Tibial artery (tissue), 4 donors: ENCODE measurements at regions not wholly inside any gene's neighbourhood (a gene's known extent, or its start where the extent isn't known, plus 50 kb on each side); places are given as distances from the start of the nearest gene placed in this dataset.

ENCODE experiments used
- DNase-seq, 2 donors: peaks; one replicate each; pipeline ENCODE4 v3.0.0-alpha.2; 2019
- H3K27ac ChIP-seq, 2 donors: fragments of 200-600 bp; sonication (generic) in 1 of 2; 1 replicate in 1 of 2; 2 replicates in 1 of 2; pipeline ENCODE4 v1.5.1; 2018 to 2019; ENCODE audit warnings: mild to moderate bottlenecking in 1 of 2
- H3K27me3 ChIP-seq, 2 donors: fragments of 200-600 bp; sonication (generic) in 1 of 2; one replicate each; pipeline versions ENCODE4 v1.5.1 to v1.6.0; 2016 to 2019
- H3K36me3 ChIP-seq, 3 donors: fragments of 200-600 bp; sonication (generic) in 2 of 3; one replicate each; pipeline ENCODE4 v1.5.1; 2016 to 2019; ENCODE audit warnings: mild to moderate bottlenecking in 2 of 3
- H3K4me1 ChIP-seq, 4 donors: fragments of 200-600 bp; sonication (generic) in 2 of 4; 1 replicate in 3 of 4; 2 replicates in 1 of 4; pipeline ENCODE4 v1.5.1; 2016 to 2019
- H3K4me3 ChIP-seq, 2 donors: fragments of 200-600 bp; sonication (generic) in 1 of 2; 1 replicate in 1 of 2; 2 replicates in 1 of 2; pipeline ENCODE4 v1.5.1; 2018 to 2019; ENCODE audit warnings: mild to moderate bottlenecking in 2 of 2
- H3K9me3 ChIP-seq, 3 donors: fragments of 200-600 bp; sonication (generic) in 1 of 3; one replicate each; pipeline ENCODE4 v1.5.1; 2016 to 2019
- CTCF ChIP-seq, 2 experiments: fragments of 200-600 bp in 1 of 2; fragments of 450-650 bp in 1 of 2; IDR thresholded peaks; one replicate each; pipeline ENCODE4 v1.5.1; 2017 to 2019; ENCODE audit warnings: antibody characterized with exemption in 2 of 2, mild to moderate bottlenecking in 1 of 2, moderate library complexity in 1 of 2
- intact Hi-C: fragments of 100-400 bp; cut with DNase I; formaldehyde crosslinking; loops from one replicate; pipeline ENCODE4 v1.15.0; 2023; ENCODE audit warnings: low total_unique reads

- Histone ChIP-seq H3K4me3 (no peak overlapping the region), H3K4me1 (no peaks in the 10 kb centered on the region), H3K36me3 (no peaks in the 10 kb centered on the region), H3K27me3 (no peaks in the 10 kb centered on the region), H3K27ac (no peak overlapping the region), H3K9me3 (no peaks in the 10 kb centered on the region)
- DNase-seq, result no peak
- no peak for TF ChIP-seq CTCF (IDR thresholded peaks at IDR 0.05)
- intact Hi-C loops, result no loop called here
Measured at GRCh38 chr3:17951241-17951640, 208.8 kb upstream of the TBC1D5 start.

- Histone ChIP-seq H3K27ac (no peak overlapping the region), H3K36me3 (no peaks in the 10 kb centered on the region), H3K9me3 (no peaks in the 10 kb centered on the region), H3K4me1 (no peaks in the 10 kb centered on the region), H3K4me3 (no peak overlapping the region), H3K27me3 (no peaks in the 10 kb centered on the region)
- intact Hi-C loops, result no loop called here
- no peak for TF ChIP-seq CTCF (IDR thresholded peaks at IDR 0.05)
- no peak for DNase-seq
Measured at GRCh38 chr3:17949101-17949500, 206.7 kb upstream of the TBC1D5 start.

- H3K27ac ChIP-seq, result no peak overlapping the region
- H3K4me1 ChIP-seq, result no peaks in the 10 kb centered on the region
- TF ChIP-seq CTCF (IDR thresholded peaks at IDR 0.05), result no peak
- H3K36me3 ChIP-seq, result no peaks in the 10 kb centered on the region
- no peaks in the 10 kb centered on the region for H3K27me3 ChIP-seq
- H3K9me3 ChIP-seq, result no peaks in the 10 kb centered on the region
- intact Hi-C loops, result no loop called here
- H3K4me3 ChIP-seq, result no peak overlapping the region
- no peak for DNase-seq
Measured at GRCh38 chr3:17947833-17948232, 205.4 kb upstream of the TBC1D5 start.

- H3K9me3 ChIP-seq, result no peaks in the 10 kb centered on the region
- H3K36me3 ChIP-seq, result no peaks in the 10 kb centered on the region
- intact Hi-C loops, result no loop called here
- H3K4me3 ChIP-seq, result no peak overlapping the region
- no peak overlapping the region for H3K27ac ChIP-seq
- no peak for TF ChIP-seq CTCF (IDR thresholded peaks at IDR 0.05)
- H3K27me3 ChIP-seq, result no peaks in the 10 kb centered on the region
- no peaks in the 10 kb centered on the region for H3K4me1 ChIP-seq
- DNase-seq, result no peak
Measured at GRCh38 chr3:17946619-17947018, 204.2 kb upstream of the TBC1D5 start.

- Histone ChIP-seq H3K9me3 (no peaks in the 10 kb centered on the region), H3K4me3 (no peak overlapping the region), H3K27me3 (no peaks in the 10 kb centered on the region), H3K36me3 (no peaks in the 10 kb centered on the region), H3K4me1 (no peaks in the 10 kb centered on the region), H3K27ac (no peak overlapping the region)
- DNase-seq, result no peak
- no peak for TF ChIP-seq CTCF (IDR thresholded peaks at IDR 0.05)
- intact Hi-C loops, result no loop called here
Measured at GRCh38 chr3:17945799-17946399, 203.5 kb upstream of the TBC1D5 start.
